Erythroblast (primary cell): ENCODE measurements at regions not wholly inside any gene's neighbourhood (a gene's known extent, or its start where the extent isn't known, plus 50 kb on each side); places are given as distances from the start of the nearest gene placed in this dataset.

ENCODE experiments used
- GATA1 ChIP-seq: IDR thresholded peaks from 2 replicates; pipeline ENCODE4 v1.6.1; 2011; ENCODE audit warnings: low read depth, mild to moderate bottlenecking, control low read depth, low read length, moderate library complexity
- POLR2A ChIP-seq: IDR thresholded peaks from 2 replicates; pipeline ENCODE4 v1.6.1; 2011; ENCODE audit warnings: mild to moderate bottlenecking, low read length

- TF ChIP-seq POLR2A (no peak), GATA1 (no peak)
These were observed 399.8 kb upstream of the SLC8A1 start for GRCh38 chr2:40851661-40852060.
